ENCODE measurements at regions not wholly inside any gene's neighbourhood (a gene's known extent, or its start where the extent isn't known, plus 50 kb on each side); places are given as distances from the start of the nearest gene placed in this dataset.

DNA sequence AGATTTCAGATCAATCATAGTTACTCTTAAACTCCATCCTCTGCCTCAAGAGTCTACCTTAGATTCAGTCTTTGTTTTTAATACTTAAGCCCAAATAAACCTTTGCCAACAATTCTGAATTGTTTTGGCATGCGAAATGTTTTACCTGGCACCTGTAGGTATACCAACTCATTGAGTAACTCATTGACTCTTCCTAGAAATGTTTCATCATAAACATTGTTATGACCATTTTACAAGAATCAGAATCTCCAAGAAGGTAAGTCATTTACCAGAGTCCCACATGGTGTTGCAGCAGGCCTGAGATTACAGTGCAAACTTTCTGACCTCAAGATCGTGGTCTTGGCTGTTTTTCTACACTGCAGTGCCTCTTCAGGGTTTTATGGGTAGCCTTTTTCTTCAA is 750.4 kb downstream of the BRINP1 start:
- no peak for TF ChIP-seq CTCF (conservative IDR thresholded peaks at IDR 0.05; ENCODE audit: low read length)
- no peak for TF ChIP-seq EZH2phosphoT487 (IDR thresholded peaks at IDR 0.05; ENCODE audit: borderline replicate concordance)
